ENCODE measurements at regions not wholly inside any gene's neighbourhood (a gene's known extent, or its start where the extent isn't known, plus 50 kb on each side); places are given as distances from the start of the nearest gene placed in this dataset.

GRCh38 chr4:163726641-163727040, 232.2 kb downstream of the TMA16 start:
- Histone ChIP-seq H3K18ac (ENCODE audit: extremely low read depth, low read length) (no peak overlapping the region), H2BK12ac (ENCODE audit: low read depth, low read length) (no peak overlapping the region), H3K9ac (replicated peaks in 1 of 4; ENCODE audit: extremely low read depth in 1 of 4, low read depth in 3 of 4, low read length in 3 of 4) (no peak overlapping the region), H3K4me3 (ENCODE audit: extremely low read depth in 1 of 4, insufficient read depth in 2 of 4, low read depth in 3 of 4, low read length in 4 of 4) (no peak overlapping the region), H4K8ac (ENCODE audit: extremely low read depth, insufficient read depth, low read length) (no peak overlapping the region), H4K20me1 (replicated peaks in 1 of 2; ENCODE audit: control insufficient read depth in 1 of 2, insufficient read depth in 2 of 2, low read length in 2 of 2) (no peaks in the 10 kb centered on the region), H3K79me2 (ENCODE audit: control insufficient read depth in 1 of 2, insufficient read depth in 2 of 2, low read length in 2 of 2) (no peaks in the 10 kb centered on the region), H3K23ac (ENCODE audit: insufficient read length) (no peak overlapping the region), H4K91ac (replicated peaks; ENCODE audit: insufficient read length, low read length) (no peak overlapping the region), H2BK15ac (ENCODE audit: low read length) (no peak overlapping the region), H2BK5ac (ENCODE audit: low read depth, low read length) (no peak overlapping the region), H3K4ac (replicated peaks; ENCODE audit: insufficient read length, low read depth, low read length) (no peak overlapping the region), H3K14ac (ENCODE audit: insufficient read length) (no peak overlapping the region), H3K9me3 (ENCODE audit: insufficient read depth in 2 of 2, low read depth in 1 of 2, low read length in 1 of 2) (peaks cover 3 to 15% of the 10 kb centered on the region in 2 experiments), H3K79me1 (ENCODE audit: low read depth, low read length) (no peaks in the 10 kb centered on the region), H2AFZ (ENCODE audit: low read length) (no peak overlapping the region), H3K4me1 (replicated peaks in 1 of 4; ENCODE audit: control insufficient read depth in 3 of 4, insufficient read depth in 4 of 4, low read length in 3 of 4) (no peaks in the 10 kb centered on the region), H3K36me3 (ENCODE audit: control insufficient read depth in 2 of 4, insufficient read depth in 4 of 4, low read length in 3 of 4) (no peaks in the 10 kb centered on the region), H3K4me2 (ENCODE audit: insufficient read depth in 1 of 2, low read depth in 2 of 2, low read length in 2 of 2) (no peak overlapping the region), H3K27ac (ENCODE audit: low read depth, low read length) (no peak overlapping the region), H2AK5ac (ENCODE audit: low read depth, low read length) (no peak overlapping the region), H2BK120ac (replicated peaks; ENCODE audit: low read depth, low read length) (no peak overlapping the region), H3K27me3 (replicated peaks in 1 of 4; ENCODE audit: control insufficient read depth in 3 of 4, extremely low read depth in 1 of 4, insufficient read depth in 3 of 4, low read length in 3 of 4) (peaks cover 0 to 1% (median 0%) of the 10 kb centered on the region in 4 experiments; a peak in 1 of 7 replicates), H2BK20ac (ENCODE audit: low read length) (no peak overlapping the region), H3K56ac (replicated peaks; ENCODE audit: insufficient read length, low read depth, low read length) (no peak overlapping the region), H3K23me2 (ENCODE audit: low read depth, low read length) (no peaks in the 10 kb centered on the region), H4K5ac (ENCODE audit: insufficient read length, low read depth, low read length) (no peak overlapping the region)
- FAIRE-seq (no peak), DNase-seq (ENCODE audit: low read depth in 1 of 2, low spot score in 2 of 2) (no peak)
- CTCF ChIA-PET (ENCODE audit: partially characterized antibody), result interaction anchor here (0.6 kb wide), 1 partner anchor 70 kb away, joined by 3 read pairs; no protein-coding TSS in a partner anchor
- POLR2A ChIA-PET (ENCODE audit: partially characterized antibody), result no interaction called here
- no peak for TF ChIP-seq JUN (IDR thresholded peaks at IDR 0.05; ENCODE audit: low read depth, low read length)
- TF ChIP-seq POU5F1 (IDR thresholded peaks at IDR 0.05; ENCODE audit: low read depth, low read length), result no peak
- TF ChIP-seq EGR1 (IDR thresholded peaks at IDR 0.05; ENCODE audit: borderline replicate concordance, low read depth, low read length), result no peak
- TF ChIP-seq POLR2AphosphoS5 (IDR thresholded peaks at IDR 0.05; ENCODE audit: low read depth, low read length), result no peak
- TF ChIP-seq RBBP5 (IDR thresholded peaks at IDR 0.05; ENCODE audit: borderline replicate concordance, low read depth, low read length), result no peak
- no peak for TF ChIP-seq SIN3A (conservative IDR thresholded peaks at IDR 0.05 in 1 of 2, IDR thresholded peaks at IDR 0.05 in 1 of 2; ENCODE audit: low read depth in 1 of 2, low read length in 2 of 2)
- TF ChIP-seq HDAC6 (IDR thresholded peaks at IDR 0.05; ENCODE audit: low read depth, low read length), result no peak
- TF ChIP-seq CHD1 (IDR thresholded peaks at IDR 0.05; ENCODE audit: low read depth, low read length), result no peak
- TF ChIP-seq CEBPB (IDR thresholded peaks at IDR 0.05; ENCODE audit: low read depth, low read length), result no peak
- 77% methylated on average over 2 of the region's 2 CpGs; no CpG with 5 or more reads in 1 of the 2 experiments for WGBS, 2 experiments (ENCODE audit: extremely low coverage in 1 of 2, insufficient coverage in 1 of 2, insufficient read length in 1 of 2, insufficient replicate concordance in 2 of 2, low coverage in 1 of 2, low lambda C conversion rate in 2 of 2, missing lambda C conversion rate in 1 of 2)

Measured in H1 (cell line).